H1 (cell line): ENCODE measurements at regions not wholly inside any gene's neighbourhood (a gene's known extent, or its start where the extent isn't known, plus 50 kb on each side); places are given as distances from the start of the nearest gene placed in this dataset.

Experiments
- CTCF ChIA-PET: fragments of 300-600 bp; sonication (Branson Sonifier 250); formaldehyde crosslinking; loops from one replicate; lab custom pipeline; 2021; ENCODE audit not compliant: partially characterized antibody; lab: Charles Lee
- POLR2A ChIA-PET: fragments of 300-600 bp; sonication (Branson Sonifier 250); formaldehyde crosslinking; loops from one replicate; lab custom pipeline; 2021; ENCODE audit warnings: inconsistent platforms; ENCODE audit not compliant: partially characterized antibody; lab: Charles Lee
- DNase-seq, 2 experiments: peaks; one replicate each; pipeline versions ENCODE4 v3.0.0 to v3.0.0-alpha.2; 2010 to 2022; ENCODE audit warnings: low spot score in 2 of 2, low read depth in 1 of 2, mixed read lengths in 1 of 2
- FAIRE-seq: peaks from 2 replicates; lab custom pipeline; 2011; peaks lifted over from hg19 to GRCh38; lab: Jason Lieb, UNC
- H2AFZ ChIP-seq: 2 replicates; pipeline ENCODE4 v1.8.1; 2012; ENCODE audit warnings: low read length, inconsistent platforms
- H2AK5ac ChIP-seq: 2 replicates; pipeline ENCODE4 v1.6.1; 2013; ENCODE audit warnings: low read depth, low read length
- H2BK120ac ChIP-seq: replicated peaks from 2 replicates; pipeline ENCODE3; 2013; ENCODE audit warnings: low read depth, low read length, inconsistent platforms
- H2BK12ac ChIP-seq: 2 replicates; pipeline ENCODE4 v1.6.1; 2013; ENCODE audit warnings: low read depth, low read length
- H2BK15ac ChIP-seq: 2 replicates; pipeline ENCODE4 v1.6.1; 2013; ENCODE audit warnings: low read length
- H2BK20ac ChIP-seq: 2 replicates; pipeline ENCODE4 v1.6.1; 2013; ENCODE audit warnings: low read length
- H2BK5ac ChIP-seq: 2 replicates; pipeline ENCODE4 v1.6.1; 2013; ENCODE audit warnings: low read depth, low read length
- H3K14ac ChIP-seq: 2 replicates; pipeline ENCODE4 v1.6.1; 2013; ENCODE audit warnings: inconsistent platforms; ENCODE audit not compliant: insufficient read length
- H3K18ac ChIP-seq: 2 replicates; pipeline ENCODE4 v1.6.1; 2013; ENCODE audit warnings: low read length; ENCODE audit errors: extremely low read depth
- H3K23ac ChIP-seq: 2 replicates; pipeline ENCODE4 v1.6.1; 2013; ENCODE audit warnings: inconsistent platforms; ENCODE audit not compliant: insufficient read length
- H3K23me2 ChIP-seq: 2 replicates; pipeline ENCODE4 v1.6.1; 2013; ENCODE audit warnings: low read depth, low read length
- H3K27ac ChIP-seq: 2 replicates; pipeline ENCODE4 v1.6.1; 2011; ENCODE audit warnings: low read depth, low read length, inconsistent platforms
- H3K27me3 ChIP-seq, 4 experiments: replicated peaks in 1 of 4; 1 replicate in 1 of 4; 2 replicates in 3 of 4; pipeline versions ENCODE4 v1.6.1 to v1.8.1; 2011 to 2013; ENCODE audit warnings: low read length in 3 of 4, mild to moderate bottlenecking in 3 of 4, inconsistent platforms in 2 of 4, mixed read lengths in 2 of 4, moderate library complexity in 1 of 4; ENCODE audit not compliant: control insufficient read depth in 3 of 4, insufficient read depth in 3 of 4; ENCODE audit errors: extremely low read depth in 1 of 4
- H3K36me3 ChIP-seq, 4 experiments: 2 replicates each; pipeline versions ENCODE4 v1.6.1 to v1.8.1; 2011 to 2013; ENCODE audit warnings: mild to moderate bottlenecking in 4 of 4, low read length in 3 of 4, moderate library complexity in 2 of 4, control low read depth in 1 of 4, inconsistent platforms in 1 of 4; ENCODE audit not compliant: insufficient read depth in 4 of 4, control insufficient read depth in 2 of 4
- H3K4ac ChIP-seq: replicated peaks from 2 replicates; pipeline ENCODE3; 2013; ENCODE audit warnings: low read length, low read depth, mixed read lengths, inconsistent platforms; ENCODE audit not compliant: insufficient read length
- H3K4me1 ChIP-seq, 4 experiments: replicated peaks in 1 of 4; 1 replicate in 1 of 4; 2 replicates in 3 of 4; pipeline versions ENCODE4 v1.6.1 to v1.8.1; 2011 to 2013; ENCODE audit warnings: low read length in 3 of 4, inconsistent platforms in 2 of 4, mixed read lengths in 1 of 4; ENCODE audit not compliant: insufficient read depth in 4 of 4, control insufficient read depth in 3 of 4
- H3K4me2 ChIP-seq, 2 experiments: 2 replicates each; pipeline versions ENCODE4 v1.6.1 to v1.8.1; 2011 to 2013; ENCODE audit warnings: low read depth in 2 of 2, low read length in 2 of 2, control low read depth in 1 of 2, inconsistent platforms in 1 of 2, mild to moderate bottlenecking in 1 of 2; ENCODE audit not compliant: insufficient read depth in 1 of 2
- H3K4me3 ChIP-seq, 4 experiments: fragments of 200-600, 300-600 bp in 1 of 4; sonication (generic), shearing (Covaris generic), sonication (Bioruptor Twin) in 1 of 4; 2 replicates each; pipeline versions ENCODE4 v1.5.1 to v1.8.1; 2011 to 2016; ENCODE audit warnings: low read length in 4 of 4, low read depth in 3 of 4, control low read depth in 2 of 4, inconsistent platforms in 2 of 4, mild to moderate bottlenecking in 2 of 4, mixed read lengths in 1 of 4, moderate library complexity in 1 of 4; ENCODE audit not compliant: insufficient read depth in 2 of 4; ENCODE audit errors: extremely low read depth in 1 of 4
- H3K56ac ChIP-seq: replicated peaks from 2 replicates; pipeline ENCODE3; 2013; ENCODE audit warnings: low read depth, mild to moderate bottlenecking, mixed read lengths, low read length, inconsistent platforms; ENCODE audit not compliant: insufficient read length
- H3K79me1 ChIP-seq: 2 replicates; pipeline ENCODE4 v1.6.1; 2013; ENCODE audit warnings: low read depth, low read length, control low read depth
- H3K79me2 ChIP-seq, 2 experiments: 2 replicates each; pipeline versions ENCODE4 v1.6.1 to v1.8.1; 2012 to 2013; ENCODE audit warnings: low read length in 2 of 2, mild to moderate bottlenecking in 2 of 2, inconsistent platforms in 1 of 2; ENCODE audit not compliant: insufficient read depth in 2 of 2, control insufficient read depth in 1 of 2
- H3K9ac ChIP-seq, 4 experiments: replicated peaks in 1 of 4; 1 replicate in 1 of 4; 2 replicates in 3 of 4; pipeline versions ENCODE4 v1.6.1 to v1.8.1; 2011 to 2013; ENCODE audit warnings: low read depth in 3 of 4, low read length in 3 of 4, control low read depth in 2 of 4, mild to moderate bottlenecking in 2 of 4, moderate library complexity in 2 of 4, inconsistent platforms in 1 of 4; ENCODE audit errors: extremely low read depth in 1 of 4
- H3K9me3 ChIP-seq, 2 experiments: 2 replicates each; pipeline versions ENCODE4 v1.6.1 to v1.8.1; 2012 to 2013; ENCODE audit warnings: mild to moderate bottlenecking in 2 of 2, moderate library complexity in 2 of 2, control low read depth in 1 of 2, inconsistent platforms in 1 of 2, low read depth in 1 of 2, low read length in 1 of 2, mixed read lengths in 1 of 2; ENCODE audit not compliant: insufficient read depth in 2 of 2
- H4K20me1 ChIP-seq, 2 experiments: replicated peaks in 1 of 2; 2 replicates each; pipeline versions ENCODE3 to v1.8.1; 2011 to 2013; ENCODE audit warnings: inconsistent platforms in 2 of 2, low read length in 2 of 2, mild to moderate bottlenecking in 1 of 2; ENCODE audit not compliant: insufficient read depth in 2 of 2, control insufficient read depth in 1 of 2
- H4K5ac ChIP-seq: 2 replicates; pipeline ENCODE4 v1.6.1; 2013; ENCODE audit warnings: low read length, low read depth, mixed read lengths, inconsistent platforms; ENCODE audit not compliant: insufficient read length
- H4K8ac ChIP-seq: 2 replicates; pipeline ENCODE4 v1.8.0; 2013; ENCODE audit warnings: mild to moderate bottlenecking, moderate library complexity, low read length, inconsistent platforms; ENCODE audit not compliant: insufficient read depth; ENCODE audit errors: extremely low read depth
- H4K91ac ChIP-seq: replicated peaks from 2 replicates; pipeline ENCODE3; 2013; ENCODE audit warnings: low read length, mixed read lengths, inconsistent platforms; ENCODE audit not compliant: insufficient read length
- BCL11A ChIP-seq, 2 experiments: IDR thresholded peaks; one replicate each; pipeline ENCODE4 v1.6.1; 2011; ENCODE audit warnings: low read depth in 2 of 2, low read length in 2 of 2, mild to moderate bottlenecking in 2 of 2
- CHD1 ChIP-seq: IDR thresholded peaks from 2 replicates; pipeline ENCODE4 v1.6.1; 2012; ENCODE audit warnings: low read depth, low read length, improper control_type of control experiment
- CTCF ChIP-seq, 3 experiments: IDR thresholded peaks; 1 replicate in 2 of 3; 2 replicates in 1 of 3; pipeline versions ENCODE4 v1.5.1 to v1.6.1; 2011; ENCODE audit warnings: low read length in 3 of 3, mild to moderate bottlenecking in 3 of 3, inconsistent platforms in 2 of 3, low read depth in 1 of 3, moderate library complexity in 1 of 3; ENCODE audit not compliant: insufficient read depth in 1 of 3; ENCODE audit errors: control extremely low read depth in 1 of 3
- GTF2F1 ChIP-seq: IDR thresholded peaks from 2 replicates; pipeline ENCODE4 v1.6.1; 2012; ENCODE audit warnings: low read depth, low read length, improper control_type of control experiment, borderline replicate concordance
- JUND ChIP-seq: IDR thresholded peaks from 2 replicates; pipeline ENCODE4 v1.6.1; 2011; ENCODE audit warnings: mild to moderate bottlenecking, improper control_type of control experiment, low read length
- POLR2A ChIP-seq, 2 experiments: IDR thresholded peaks; 1 replicate in 1 of 2; 2 replicates in 1 of 2; pipeline ENCODE4 v1.6.1; 2011; ENCODE audit warnings: low read depth in 2 of 2, low read length in 2 of 2, mild to moderate bottlenecking in 2 of 2; ENCODE audit errors: control extremely low read depth in 1 of 2
- POU5F1 ChIP-seq: IDR thresholded peaks from 2 replicates; pipeline ENCODE4 v1.6.1; 2011; ENCODE audit warnings: low read depth, mild to moderate bottlenecking, low read length, moderate library complexity
- RFX5 ChIP-seq: IDR thresholded peaks from 2 replicates; pipeline ENCODE4 v1.6.1; 2011; ENCODE audit warnings: low read depth, low read length, improper control_type of control experiment, borderline replicate concordance
- RXRA ChIP-seq: IDR thresholded peaks from 2 replicates; pipeline ENCODE4 v1.6.1; 2011; ENCODE audit warnings: low read depth, mild to moderate bottlenecking, low read length, moderate library complexity; ENCODE audit not compliant: insufficient read depth
- SIRT6 ChIP-seq: IDR thresholded peaks from one replicate; pipeline ENCODE4 v1.7.1; 2012; ENCODE audit warnings: low read length, inconsistent platforms
- SP1 ChIP-seq: IDR thresholded peaks from 2 replicates; pipeline ENCODE4 v1.6.1; 2011; ENCODE audit warnings: low read depth, low read length
- SRF ChIP-seq: IDR thresholded peaks from 2 replicates; pipeline ENCODE4 v1.6.1; 2011; ENCODE audit warnings: mild to moderate bottlenecking, low read depth, low read length, moderate library complexity
- YY1 ChIP-seq: IDR thresholded peaks from 2 replicates; pipeline ENCODE4 v1.6.1; 2011; ENCODE audit warnings: low read depth, mild to moderate bottlenecking, low read length
- ZNF274 ChIP-seq: IDR thresholded peaks from 2 replicates; pipeline ENCODE4 v1.7.0; 2012; ENCODE audit warnings: low read length, borderline replicate concordance; ENCODE audit errors: extremely low read depth
- WGBS, 2 experiments: shearing (Covaris generic) in 1 of 2; methylation state at CpG; one replicate each; pipeline versions ENCODE4 v1.1.6 to v1.1.7; 2013 to 2015; ENCODE audit warnings: low lambda C conversion rate in 2 of 2, mixed read lengths in 2 of 2, inconsistent platforms in 1 of 2, low coverage in 1 of 2, missing lambda C conversion rate in 1 of 2; ENCODE audit not compliant: insufficient replicate concordance in 2 of 2, insufficient coverage in 1 of 2, insufficient read length in 1 of 2; ENCODE audit errors: extremely low coverage in 1 of 2, missing lambda C conversion rate in 1 of 2; 5-methylcytosine and 5-hydroxymethylcytosine counted together

- no peak overlapping the region for H2BK120ac ChIP-seq
- no peak overlapping the region for H3K56ac ChIP-seq
- H4K91ac ChIP-seq, result no peak overlapping the region
- POLR2A ChIA-PET, result no interaction called here
- H3K23me2 ChIP-seq, result peaks cover 2% of the 10 kb centered on the region; the same call in 1 of the 2 replicates
- H3K36me3 ChIP-seq, result no peaks in the 10 kb centered on the region
- H3K9ac ChIP-seq, result no peak overlapping the region
- no peak overlapping the region for H2BK12ac ChIP-seq
- no peaks in the 10 kb centered on the region for H3K9me3 ChIP-seq
- H2BK15ac ChIP-seq, result no peak overlapping the region
- no peak overlapping the region for H2AFZ ChIP-seq
- H3K4me3 ChIP-seq, result no peak overlapping the region
- no peak overlapping the region for H4K5ac ChIP-seq
- H3K79me1 ChIP-seq, result no peaks in the 10 kb centered on the region
- no peak overlapping the region for H2BK5ac ChIP-seq
- no peak for DNase-seq
- H2AK5ac ChIP-seq, result no peak overlapping the region
- H3K27ac ChIP-seq, result no peak overlapping the region; the same call in 1 of the 2 replicates
- no peak overlapping the region for H3K4ac ChIP-seq
- no peak overlapping the region for H2BK20ac ChIP-seq
- CTCF ChIA-PET, result no interaction called here
- no peaks in the 10 kb centered on the region for H3K79me2 ChIP-seq
- peaks cover 0 to 4% (median 2%) of the 10 kb centered on the region in 4 experiments; a peak in 3 of 7 replicates for H3K4me1 ChIP-seq
- no peaks in the 10 kb centered on the region for H4K20me1 ChIP-seq
- H3K18ac ChIP-seq, result no peak overlapping the region
- H3K14ac ChIP-seq, result no peak overlapping the region
- WGBS, 2 experiments, result 82% methylated on average over 3 of the region's 3 CpGs; no CpG with 5 or more reads in 1 of the 2 experiments
- H3K4me2 ChIP-seq, result no peak overlapping the region
- FAIRE-seq, result no peak
- no peak overlapping the region for H3K23ac ChIP-seq
- H4K8ac ChIP-seq, result no peak overlapping the region
- H3K27me3 ChIP-seq, result no peaks in the 10 kb centered on the region
- TF ChIP-seq SP1, result no peak
- no peak for TF ChIP-seq SRF
- TF ChIP-seq GTF2F1, result no peak
- TF ChIP-seq CHD1, result no peak
- TF ChIP-seq RFX5, result no peak
- no peak for TF ChIP-seq YY1
- no peak for TF ChIP-seq POLR2A (IDR thresholded peaks at IDR 0.05; ENCODE audit: control extremely low read depth in 1 of 2, low read depth in 2 of 2, low read length in 2 of 2)
- no peak for TF ChIP-seq POU5F1
- no peak for TF ChIP-seq RXRA
- TF ChIP-seq CTCF (IDR thresholded peaks at IDR 0.05; ENCODE audit: control extremely low read depth in 1 of 3, insufficient read depth in 1 of 3, low read depth in 1 of 3, low read length in 3 of 3), result no peak
- TF ChIP-seq SIRT6, result no peak
- no peak for TF ChIP-seq JUND
- TF ChIP-seq BCL11A (IDR thresholded peaks at IDR 0.05; ENCODE audit: low read depth in 2 of 2, low read length in 2 of 2), result no peak
- TF ChIP-seq ZNF274, result no peak
These were observed 491.5 kb upstream of the B3GALT2 start for GRCh38 chr1:193677874-193678273.
